HCT116 (cell line): ENCODE measurements at regions not wholly inside any gene's neighbourhood (a gene's known extent, or its start where the extent isn't known, plus 50 kb on each side); places are given as distances from the start of the nearest gene placed in this dataset.

Source experiments
- ATF3 ChIP-seq: IDR thresholded peaks from 2 replicates; pipeline ENCODE4 v1.6.1; 2012
- CTCF ChIP-seq, 3 experiments: fragments of 200-600 bp in 1 of 3; sonication (generic) in 1 of 3; IDR thresholded peaks in 2 of 3; conservative IDR thresholded peaks in 1 of 3; 2 replicates each; pipeline ENCODE4 v1.5.1; 2012 to 2017; ENCODE audit warnings: low read depth in 2 of 3, low read length in 2 of 3, antibody characterized with exemption in 1 of 3, borderline replicate concordance in 1 of 3, control low read depth in 1 of 3, mild to moderate bottlenecking in 1 of 3, mixed read lengths in 1 of 3, mixed run types in 1 of 3, moderate library complexity in 1 of 3; ENCODE audit not compliant: insufficient read depth in 1 of 3
- EGR1 ChIP-seq: IDR thresholded peaks from 2 replicates; pipeline ENCODE4 v1.6.1; 2012; ENCODE audit warnings: low read depth
- ELF1 ChIP-seq: IDR thresholded peaks from 2 replicates; pipeline ENCODE4 v1.6.1; 2012; ENCODE audit warnings: low read depth, borderline replicate concordance
- EZH2 ChIP-seq: fragments of 200-600 bp; sonication (generic); IDR thresholded peaks from 2 replicates; pipeline ENCODE4 v1.6.1; 2017; ENCODE audit warnings: antibody characterized with exemption, mixed run types
- EZH2phosphoT487 ChIP-seq: fragments of 200-600 bp; IDR thresholded peaks from 2 replicates; pipeline ENCODE4 v1.6.1; 2018; ENCODE audit warnings: antibody characterized with exemption, borderline replicate concordance
- POLR2A ChIP-seq: IDR thresholded peaks from 2 replicates; pipeline ENCODE4 v1.7.0; 2011; ENCODE audit warnings: borderline replicate concordance; ENCODE audit not compliant: insufficient read depth, insufficient read length; ENCODE audit errors: extremely low read depth
- POLR2AphosphoS5 ChIP-seq: IDR thresholded peaks from 2 replicates; pipeline ENCODE4 v1.6.1; 2011; ENCODE audit warnings: mild to moderate bottlenecking, low read depth, low read length, moderate library complexity
- RAD21 ChIP-seq: IDR thresholded peaks from 2 replicates; pipeline ENCODE4 v1.6.1; 2012; ENCODE audit warnings: low read depth, mild to moderate bottlenecking
- REST ChIP-seq: IDR thresholded peaks from 2 replicates; pipeline ENCODE4 v1.6.1; 2012; ENCODE audit warnings: low read depth
- SRF ChIP-seq: IDR thresholded peaks from 2 replicates; pipeline ENCODE4 v1.6.1; 2012; ENCODE audit warnings: low read depth
- TF ChIP-seq, protein P1 (sequence below): IDR thresholded peaks from 2 replicates; pipeline ENCODE4 v1.6.1; 2012

DNA sequence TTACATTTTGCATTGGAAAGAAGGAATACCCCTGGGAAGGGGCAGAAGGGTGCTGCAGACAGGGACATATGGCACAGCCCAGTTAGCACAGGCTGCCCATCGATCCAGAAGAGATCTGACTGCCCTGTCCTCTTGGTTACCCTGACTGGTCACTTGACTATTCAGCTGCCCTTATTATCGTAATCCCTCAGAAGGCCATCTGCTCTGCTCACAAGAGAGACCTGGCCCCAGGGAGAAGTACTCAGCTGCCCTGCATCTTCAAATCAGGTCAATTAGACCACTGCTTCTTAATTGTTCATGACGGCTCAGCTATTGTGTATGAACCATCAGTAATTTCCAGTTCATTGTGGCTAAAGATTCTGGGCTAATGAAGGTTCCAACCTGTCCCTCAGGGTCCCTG is 345.0 kb downstream of the TLE1 start:
- TF ChIP-seq CTCF (IDR thresholded peaks at IDR 0.05 in 2 of 3, conservative IDR thresholded peaks at IDR 0.05 in 1 of 3; ENCODE audit: borderline replicate concordance in 1 of 3, insufficient read depth in 1 of 3, low read depth in 2 of 3, low read length in 2 of 3), result no peak
- no peak for TF ChIP-seq ATF3
- TF ChIP-seq RAD21, result no peak
- no peak for TF ChIP-seq SRF
- no peak for TF ChIP-seq POLR2AphosphoS5
- no peak for TF ChIP-seq EZH2phosphoT487
- no peak for TF ChIP-seq REST
- TF ChIP-seq POLR2A, result no peak
- TF ChIP-seq EGR1, result no peak
- TF ChIP-seq ELF1, result no peak
- TF ChIP-seq EZH2, result no peak
- TF ChIP-seq, protein P1, sequence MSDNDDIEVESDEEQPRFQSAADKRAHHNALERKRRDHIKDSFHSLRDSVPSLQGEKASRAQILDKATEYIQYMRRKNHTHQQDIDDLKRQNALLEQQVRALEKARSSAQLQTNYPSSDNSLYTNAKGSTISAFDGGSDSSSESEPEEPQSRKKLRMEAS, result no peak
